Naive thymus-derived CD4-positive, alpha-beta T cell (primary cell): ENCODE measurements at regions not wholly inside any gene's neighbourhood (a gene's known extent, or its start where the extent isn't known, plus 50 kb on each side); places are given as distances from the start of the nearest gene placed in this dataset.
A peak's percentile ranks its signal among the peaks of the same experiment; 100 is the strongest.
"Not testable (repeated sequence)": the region's sequence is repeated elsewhere in the genome, so short reads cannot be mapped to it uniquely, and the experiment has no call there.

Experiments
- ATAC-seq: fragments of 150-1000 bp; cut with Tn5 transposase; 2 replicates; pipeline ENCODE4 v1.10.0; 2021; ENCODE audit warnings: mild to moderate bottlenecking, moderate library complexity
- CTCF ChIA-PET: fragments of 350-600 bp; sonication (Branson Sonifier 250); formaldehyde crosslinking; loops from one replicate; lab custom pipeline; 2021; ENCODE audit warnings: antibody characterized with exemption; lab: Charles Lee
- POLR2A ChIA-PET: fragments of 350-600 bp; sonication (Branson Sonifier 250); formaldehyde crosslinking; loops from one replicate; lab custom pipeline; 2021; ENCODE audit warnings: antibody characterized with exemption, inconsistent platforms; lab: Charles Lee
- DNase-seq, 9 donors: peaks; one replicate each; pipeline versions ENCODE4 v3.0.0 to v3.0.0-alpha.2; 2020 to 2022; ENCODE audit warnings: mixed read lengths in 1 of 9
- H3K27ac ChIP-seq: one replicate; pipeline ENCODE4 v1.7.0; 2013; ENCODE audit warnings: mild to moderate bottlenecking, low read depth, low read length, moderate library complexity
- H3K27me3 ChIP-seq, 2 donors: one replicate each; pipeline ENCODE4 v1.7.0; 2013; ENCODE audit warnings: low read length in 2 of 2, mild to moderate bottlenecking in 2 of 2, moderate library complexity in 2 of 2; ENCODE audit not compliant: control insufficient read depth in 2 of 2, insufficient read depth in 2 of 2
- H3K36me3 ChIP-seq, 3 experiments: 1 replicate in 2 of 3; 2 replicates in 1 of 3; pipeline ENCODE4 v1.7.0; 2013; ENCODE audit warnings: low read length in 3 of 3, mild to moderate bottlenecking in 3 of 3, moderate library complexity in 1 of 3; ENCODE audit not compliant: insufficient read depth in 3 of 3, control insufficient read depth in 2 of 3
- H3K4me1 ChIP-seq, 2 donors: one replicate each; pipeline ENCODE4 v1.7.0; 2013; ENCODE audit warnings: low read length in 2 of 2, mild to moderate bottlenecking in 2 of 2, moderate library complexity in 1 of 2; ENCODE audit not compliant: control insufficient read depth in 2 of 2, insufficient read depth in 2 of 2
- H3K4me3 ChIP-seq: 2 replicates; pipeline ENCODE4 v1.7.0; 2013; ENCODE audit warnings: mild to moderate bottlenecking, low read length
- H3K9me3 ChIP-seq, 3 experiments: 1 replicate in 2 of 3; 2 replicates in 1 of 3; pipeline ENCODE4 v1.7.0; 2013; ENCODE audit warnings: low read length in 3 of 3; ENCODE audit not compliant: control insufficient read depth in 2 of 3
- H3K27ac Mint-ChIP-seq, 9 donors: one replicate each; pipeline ENCODE4 v1.8.0; 2020 to 2022; ENCODE audit warnings: mixed read lengths in 9 of 9, mild to moderate bottlenecking in 8 of 9, moderate library complexity in 5 of 9, inconsistent platforms in 2 of 9
- H3K27me3 Mint-ChIP-seq, 5 donors: one replicate each; pipeline ENCODE4 v1.8.0; 2021 to 2022; ENCODE audit warnings: mixed read lengths in 5 of 5, mild to moderate bottlenecking in 1 of 5
- H3K36me3 Mint-ChIP-seq, 5 donors: one replicate each; pipeline ENCODE4 v1.8.0; 2020 to 2022; ENCODE audit warnings: mixed read lengths in 5 of 5, mild to moderate bottlenecking in 3 of 5, inconsistent platforms in 1 of 5
- H3K4me1 Mint-ChIP-seq, 7 donors: one replicate each; pipeline ENCODE4 v1.8.0; 2020 to 2022; ENCODE audit warnings: mixed read lengths in 7 of 7, mild to moderate bottlenecking in 3 of 7, inconsistent platforms in 1 of 7
- H3K4me3 Mint-ChIP-seq, 10 donors: one replicate each; pipeline ENCODE4 v1.8.0; 2020 to 2022; ENCODE audit warnings: mild to moderate bottlenecking in 10 of 10, mixed read lengths in 10 of 10, moderate library complexity in 6 of 10, inconsistent platforms in 2 of 10
- H3K9me3 Mint-ChIP-seq, 11 donors: one replicate each; pipeline ENCODE4 v1.8.0; 2020 to 2022; ENCODE audit warnings: mixed read lengths in 11 of 11, mild to moderate bottlenecking in 4 of 11, inconsistent platforms in 1 of 11, moderate library complexity in 1 of 11
- intact Hi-C, 2 donors: fragments of 100-400 bp; cut with micrococcal nuclease; formaldehyde crosslinking; loops; one replicate each; pipeline ENCODE4 v1.15.1; 2023

- Histone ChIP-seq H3K27ac (no peak overlapping the region), H3K36me3 (no peaks in the 10 kb centered on the region), H3K9me3 (no peaks in the 10 kb centered on the region), H3K4me3 (no peak overlapping the region), H3K4me1 (no peaks in the 10 kb centered on the region), H3K27me3 (no peaks in the 10 kb centered on the region)
- H3K27ac Mint-ChIP-seq: no peak overlapping the region
- CTCF ChIA-PET: no interaction called here
- H3K27me3 Mint-ChIP-seq: no peaks in the 10 kb centered on the region
- H3K36me3 Mint-ChIP-seq: no peaks in the 10 kb centered on the region
- H3K4me1 Mint-ChIP-seq: peaks cover 0 to 4% (median 0%) of the 10 kb centered on the region in 7 donors
- no peak for ATAC-seq
- intact Hi-C loops: no loop called here
- DNase-seq: no peak
- H3K9me3 Mint-ChIP-seq: no peaks in the 10 kb centered on the region
- H3K4me3 Mint-ChIP-seq: no peak overlapping the region
- POLR2A ChIA-PET: no interaction called here
These were observed 333.1 kb upstream of the KCNMB2 start for GRCh38 chr3:178203165-178203564.

GRCh38 chr3:178203650-178204049 lies 332.6 kb upstream of the KCNMB2 start:
- Mint-ChIP-seq H3K27me3 (no peaks in the 10 kb centered on the region), H3K36me3 (no peaks in the 10 kb centered on the region), H3K4me3 (no peak overlapping the region), H3K27ac (peak overlapping the region in 1 of 9 donors; percentile 2), H3K4me1 (peaks cover 0 to 4% (median 0%) of the 10 kb centered on the region in 7 donors), H3K9me3 (no peaks in the 10 kb centered on the region)
- Histone ChIP-seq H3K4me3 (no peak overlapping the region), H3K27ac (no peak overlapping the region), H3K27me3 (no peaks in the 10 kb centered on the region), H3K36me3 (no peaks in the 10 kb centered on the region), H3K9me3 (no peaks in the 10 kb centered on the region), H3K4me1 (no peaks in the 10 kb centered on the region)
- DNase-seq: no peak
- CTCF ChIA-PET: no interaction called here
- ATAC-seq: no peak
- intact Hi-C loops: no loop called here
- POLR2A ChIA-PET: no interaction called here

- H3K27me3 Mint-ChIP-seq: peaks cover 0 to 3% (median 0%) of the 10 kb centered on the region in 5 donors
- H3K4me3 Mint-ChIP-seq: no peak overlapping the region
- H3K4me1 ChIP-seq: no peaks in the 10 kb centered on the region
- no peaks in the 10 kb centered on the region for H3K9me3 ChIP-seq
- H3K36me3 Mint-ChIP-seq: no peaks in the 10 kb centered on the region
- ChIA-PET POLR2A (no interaction called here), CTCF (no interaction called here)
- ATAC-seq: no peak
- no peaks in the 10 kb centered on the region for H3K27me3 ChIP-seq
- no peak for DNase-seq
- H3K27ac ChIP-seq: no peak overlapping the region
- no peak overlapping the region for H3K27ac Mint-ChIP-seq
- H3K4me3 ChIP-seq: no peak overlapping the region
- H3K4me1 Mint-ChIP-seq: peaks cover 0 to 4% (median 0%) of the 10 kb centered on the region in 7 donors
- H3K36me3 ChIP-seq: no peaks in the 10 kb centered on the region
- H3K9me3 Mint-ChIP-seq: no peaks in the 10 kb centered on the region
- intact Hi-C loops: no loop called here
These were observed 330.5 kb upstream of the KCNMB2 start for GRCh38 chr3:178205740-178206139.

- ChIA-PET POLR2A (no interaction called here), CTCF (no interaction called here)
- peaks cover 0 to 3% (median 0%) of the 10 kb centered on the region in 5 donors for H3K27me3 Mint-ChIP-seq
- Histone ChIP-seq H3K27ac (no peak overlapping the region), H3K4me3 (no peak overlapping the region), H3K9me3 (no peaks in the 10 kb centered on the region), H3K4me1 (no peaks in the 10 kb centered on the region), H3K27me3 (no peaks in the 10 kb centered on the region), H3K36me3 (no peaks in the 10 kb centered on the region)
- no peak overlapping the region for H3K27ac Mint-ChIP-seq
- no peak overlapping the region for H3K4me3 Mint-ChIP-seq
- H3K36me3 Mint-ChIP-seq: no peaks in the 10 kb centered on the region
- peaks cover 0 to 4% (median 0%) of the 10 kb centered on the region in 7 donors for H3K4me1 Mint-ChIP-seq
- ATAC-seq (no peak), DNase-seq (no peak)
- H3K9me3 Mint-ChIP-seq: no peaks in the 10 kb centered on the region
- intact Hi-C loops: no loop called here
These were observed 329.7 kb upstream of the KCNMB2 start for GRCh38 chr3:178206521-178206920.

GRCh38 chr3:178207161-178207560 lies 329.1 kb upstream of the KCNMB2 start:
- H3K27me3 ChIP-seq, intact Hi-C loops, H3K9me3 ChIP-seq, H3K36me3 ChIP-seq, H3K4me3 Mint-ChIP-seq, CTCF ChIA-PET, DNase-seq, H3K9me3 Mint-ChIP-seq, H3K27ac Mint-ChIP-seq, ATAC-seq, H3K36me3 Mint-ChIP-seq, H3K27me3 Mint-ChIP-seq, H3K27ac ChIP-seq, H3K4me1 ChIP-seq, POLR2A ChIA-PET, H3K4me3 ChIP-seq, H3K4me1 Mint-ChIP-seq: not testable (repeated sequence)

GRCh38 chr3:178207627-178208026 lies 328.6 kb upstream of the KCNMB2 start:
- H3K4me1 Mint-ChIP-seq, intact Hi-C loops, H3K9me3 ChIP-seq, H3K36me3 ChIP-seq, H3K27me3 Mint-ChIP-seq, H3K27ac ChIP-seq, H3K4me1 ChIP-seq, DNase-seq, H3K36me3 Mint-ChIP-seq, ATAC-seq, H3K27me3 ChIP-seq, POLR2A ChIA-PET, H3K4me3 ChIP-seq, CTCF ChIA-PET, H3K4me3 Mint-ChIP-seq, H3K9me3 Mint-ChIP-seq: not testable (repeated sequence)
- peak overlapping the region in 1 of 9 donors; percentile 7 for H3K27ac Mint-ChIP-seq

GRCh38 chr3:178209116-178209515 lies 327.1 kb upstream of the KCNMB2 start:
- H3K9me3 Mint-ChIP-seq: not testable (repeated sequence)

More at GRCh38 chr3:178209116-178209515, 327.1 kb upstream of the KCNMB2 start:
- H3K27ac ChIP-seq, H3K36me3 ChIP-seq, H3K27me3 ChIP-seq, ATAC-seq, CTCF ChIA-PET, H3K27me3 Mint-ChIP-seq, intact Hi-C loops, H3K4me1 Mint-ChIP-seq, H3K4me1 ChIP-seq, H3K4me3 ChIP-seq, H3K9me3 ChIP-seq, H3K27ac Mint-ChIP-seq, POLR2A ChIA-PET, DNase-seq, H3K36me3 Mint-ChIP-seq, H3K4me3 Mint-ChIP-seq: not testable (repeated sequence)
